Right forelimb (tissue), 1 donor: ENCODE measurements at regions not wholly inside any gene's neighbourhood (a gene's known extent, or its start where the extent isn't known, plus 50 kb on each side); places are given as distances from the start of the nearest gene placed in this dataset.
"Not testable (repeated sequence)": the region's sequence is repeated elsewhere in the genome, so short reads cannot be mapped to it uniquely, and the experiment has no call there.

Experiments used
- DNase-seq: peaks from one replicate; pipeline ENCODE4 v3.0.0-alpha.2; 2018

GRCh38 chr4:170526471-170526870, 436.7 kb upstream of the AADAT start:
- DNase-seq = no peak

- DNase-seq = no peak
These were observed 432.7 kb upstream of the AADAT start for GRCh38 chr4:170522427-170522970.

GRCh38 chr4:170497689-170498088, 407.9 kb upstream of the AADAT start:
- DNase-seq = no peak

GRCh38 chr4:170497112-170497511, 407.4 kb upstream of the AADAT start:
- no peak for DNase-seq

GRCh38 chr4:170491981-170492380, 402.2 kb upstream of the AADAT start:
- no peak for DNase-seq

GRCh38 chr4:170476351-170476750, 386.6 kb upstream of the AADAT start:
- no peak for DNase-seq

- no peak for DNase-seq
These were observed 375.7 kb upstream of the AADAT start for GRCh38 chr4:170465429-170465828.

- DNase-seq = no peak
These were observed 374.9 kb upstream of the AADAT start for GRCh38 chr4:170464614-170465197.

GRCh38 chr4:170446782-170447181, 357.0 kb upstream of the AADAT start:
- DNase-seq = no peak

- not testable (repeated sequence) for DNase-seq
These were observed 351.4 kb upstream of the AADAT start for GRCh38 chr4:170441146-170441545.

GRCh38 chr4:170428929-170429328, 339.2 kb upstream of the AADAT start:
- no peak for DNase-seq

GRCh38 chr4:170425521-170426143, 335.9 kb upstream of the AADAT start:
- DNase-seq = no peak

- DNase-seq = no peak
These were observed 335.3 kb upstream of the AADAT start for GRCh38 chr4:170425040-170425439.

GRCh38 chr4:170423137-170423536, 333.4 kb upstream of the AADAT start:
- DNase-seq = no peak

GRCh38 chr4:170420255-170420693, 330.5 kb upstream of the AADAT start:
- no peak for DNase-seq

- DNase-seq = no peak
These were observed 325.2 kb upstream of the AADAT start for GRCh38 chr4:170414961-170415360.

GRCh38 chr4:170414360-170414759, 324.6 kb upstream of the AADAT start:
- DNase-seq = no peak

GRCh38 chr4:170413951-170414350, 324.2 kb upstream of the AADAT start:
- no peak for DNase-seq

- no peak for DNase-seq
These were observed 310.6 kb upstream of the AADAT start for GRCh38 chr4:170400361-170400760.

- DNase-seq = no peak
These were observed 310.0 kb upstream of the AADAT start for GRCh38 chr4:170399581-170400293.

GRCh38 chr4:170398218-170398617, 308.5 kb upstream of the AADAT start:
- DNase-seq = no peak

- no peak for DNase-seq
These were observed 306.0 kb upstream of the AADAT start for GRCh38 chr4:170395773-170396172.

- no peak for DNase-seq
These were observed 301.4 kb upstream of the AADAT start for GRCh38 chr4:170391066-170391740.
